RWPE1 (cell line): ENCODE measurements at regions not wholly inside any gene's neighbourhood (a gene's known extent, or its start where the extent isn't known, plus 50 kb on each side); places are given as distances from the start of the nearest gene placed in this dataset.
A peak's percentile ranks its signal among the peaks of the same experiment; 100 is the strongest.

Source experiments
- CTCF ChIA-PET: fragments of 350-600 bp; sonication (Branson Sonifier 250); formaldehyde crosslinking; extraction: SDS; loops from one replicate; lab custom pipeline; 2021; lab: Yijun Ruan, JAX
- POLR2A ChIA-PET: fragments of 400-600 bp; formaldehyde crosslinking; extraction: SDS; loops from one replicate; lab custom pipeline; 2020; ENCODE audit warnings: antibody characterized with exemption; ENCODE audit not compliant: low non-redundant PET; lab: Yijun Ruan, JAX
- DNase-seq: peaks from one replicate; pipeline ENCODE4 v3.0.0; 2012; ENCODE audit warnings: low spot score
- H3K27ac ChIP-seq: fragments of 450-650 bp; 2 replicates; pipeline ENCODE4 v1.5.1; 2017
- TF ChIP-seq, protein P1 (sequence below): fragments of 450-650 bp; conservative IDR thresholded peaks from 2 replicates; pipeline ENCODE4 v1.5.1; 2017; ENCODE audit warnings: low read depth, mild to moderate bottlenecking

DNA sequence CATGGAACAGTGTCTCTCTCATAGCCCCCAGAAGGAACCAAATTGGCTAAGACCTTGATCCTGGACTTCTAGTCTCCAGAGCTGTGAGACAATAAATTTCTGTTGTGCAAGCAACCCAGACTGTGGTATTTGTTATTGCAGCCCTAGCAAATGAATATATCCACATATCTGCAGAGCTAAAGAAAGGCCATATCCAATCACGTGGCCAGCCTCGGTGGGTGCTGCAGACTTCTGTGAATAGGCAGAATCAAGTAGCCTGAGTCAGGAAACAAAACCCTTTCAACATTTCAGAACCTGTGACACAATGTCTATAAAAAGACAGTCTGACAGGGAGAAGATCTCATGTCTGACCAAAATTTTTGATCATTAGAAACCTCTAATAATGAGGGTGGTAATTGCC lies 71.0 kb upstream of the CPM start:
- ChIA-PET POLR2A (no interaction called here), CTCF (interaction anchor here (0.6 kb wide), 1 partner anchor 642 kb away, joined by 4 read pairs; no protein-coding TSS in a partner anchor)
- TF ChIP-seq, protein P1, sequence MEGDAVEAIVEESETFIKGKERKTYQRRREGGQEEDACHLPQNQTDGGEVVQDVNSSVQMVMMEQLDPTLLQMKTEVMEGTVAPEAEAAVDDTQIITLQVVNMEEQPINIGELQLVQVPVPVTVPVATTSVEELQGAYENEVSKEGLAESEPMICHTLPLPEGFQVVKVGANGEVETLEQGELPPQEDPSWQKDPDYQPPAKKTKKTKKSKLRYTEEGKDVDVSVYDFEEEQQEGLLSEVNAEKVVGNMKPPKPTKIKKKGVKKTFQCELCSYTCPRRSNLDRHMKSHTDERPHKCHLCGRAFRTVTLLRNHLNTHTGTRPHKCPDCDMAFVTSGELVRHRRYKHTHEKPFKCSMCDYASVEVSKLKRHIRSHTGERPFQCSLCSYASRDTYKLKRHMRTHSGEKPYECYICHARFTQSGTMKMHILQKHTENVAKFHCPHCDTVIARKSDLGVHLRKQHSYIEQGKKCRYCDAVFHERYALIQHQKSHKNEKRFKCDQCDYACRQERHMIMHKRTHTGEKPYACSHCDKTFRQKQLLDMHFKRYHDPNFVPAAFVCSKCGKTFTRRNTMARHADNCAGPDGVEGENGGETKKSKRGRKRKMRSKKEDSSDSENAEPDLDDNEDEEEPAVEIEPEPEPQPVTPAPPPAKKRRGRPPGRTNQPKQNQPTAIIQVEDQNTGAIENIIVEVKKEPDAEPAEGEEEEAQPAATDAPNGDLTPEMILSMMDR, result no peak

GRCh38 chr12:69007101-69007854 lies 74.3 kb upstream of the CPM start:
- CTCF ChIA-PET, result interaction anchor here (0.7 kb wide), 2 partner anchors 223 to 507 kb away, joined by 3 to 8 read pairs; no protein-coding TSS in a partner anchor
- TF ChIP-seq, protein P1, result no peak
- DNase-seq, result peak; percentile 76
- H3K27ac ChIP-seq, result peak overlapping the region; percentile 82
- POLR2A ChIA-PET, result no interaction called here

More for the DNA sequence above, 71.0 kb upstream of the CPM start:
- no peak for DNase-seq
- H3K27ac ChIP-seq, result no peak overlapping the region

GRCh38 chr12:69007855-69008351 lies 74.9 kb upstream of the CPM start:
- DNase-seq, result peak; percentile 48
- POLR2A ChIA-PET, result no interaction called here
- CTCF ChIA-PET, result interaction anchor here (0.7 kb wide), 2 partner anchors 222 to 1125 kb away, joined by 3 to 8 read pairs; no protein-coding TSS in a partner anchor
- peak overlapping the region; percentile 82 for H3K27ac ChIP-seq
- TF ChIP-seq, protein P1, result no peak

GRCh38 chr12:69008520-69008919 lies 75.5 kb upstream of the CPM start:
- ChIA-PET POLR2A (no interaction called here), CTCF (interaction anchor here (0.7 kb wide), 1 partner anchor 1125 kb away, joined by 3 read pairs; no protein-coding TSS in a partner anchor)
- peak overlapping the region; percentile 74 for H3K27ac ChIP-seq
- TF ChIP-seq, protein P1, result no peak
- DNase-seq, result peak; percentile 85

DNA sequence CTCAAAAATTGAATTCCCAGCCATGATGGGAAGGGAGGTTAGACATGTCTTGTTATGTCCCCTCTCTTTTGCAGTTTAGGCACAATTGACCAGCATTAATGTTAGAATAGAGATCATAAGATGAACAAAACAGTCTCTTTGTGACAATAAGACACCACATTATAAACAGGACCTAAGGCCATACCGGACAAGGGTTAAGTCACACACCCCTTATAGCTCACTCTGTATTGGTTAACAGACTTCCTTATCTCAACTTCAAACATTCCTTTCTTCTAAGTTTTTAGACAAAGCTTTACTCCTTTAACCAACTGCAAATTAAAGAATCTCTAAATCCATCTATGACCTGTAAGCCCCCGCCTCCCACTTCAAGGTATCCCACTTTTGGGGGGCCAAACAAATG lies 81.1 kb upstream of the CPM start:
- no peak for DNase-seq
- TF ChIP-seq, protein P1, result no peak
- ChIA-PET POLR2A (no interaction called here), CTCF (interaction anchor here (0.6 kb wide), 1 partner anchor 233 kb away, joined by 6 read pairs; no protein-coding TSS in a partner anchor)
- H3K27ac ChIP-seq, result no peak overlapping the region

- POLR2A ChIA-PET, result no interaction called here
Measured at GRCh38 chr12:69015017-69015416, 82.0 kb upstream of the CPM start.

More at GRCh38 chr12:69015017-69015416, 82.0 kb upstream of the CPM start:
- TF ChIP-seq, protein P1, result no peak
- CTCF ChIA-PET, result interaction anchor here (0.5 to 0.6 kb wide), 2 partner anchors 211 to 232 kb away, joined by 4 to 6 read pairs; no protein-coding TSS in a partner anchor
- H3K27ac ChIP-seq, result no peak overlapping the region
- no peak for DNase-seq
